ENCODE measurements at regions not wholly inside any gene's neighbourhood (a gene's known extent, or its start where the extent isn't known, plus 50 kb on each side); places are given as distances from the start of the nearest gene placed in this dataset.

DNA sequence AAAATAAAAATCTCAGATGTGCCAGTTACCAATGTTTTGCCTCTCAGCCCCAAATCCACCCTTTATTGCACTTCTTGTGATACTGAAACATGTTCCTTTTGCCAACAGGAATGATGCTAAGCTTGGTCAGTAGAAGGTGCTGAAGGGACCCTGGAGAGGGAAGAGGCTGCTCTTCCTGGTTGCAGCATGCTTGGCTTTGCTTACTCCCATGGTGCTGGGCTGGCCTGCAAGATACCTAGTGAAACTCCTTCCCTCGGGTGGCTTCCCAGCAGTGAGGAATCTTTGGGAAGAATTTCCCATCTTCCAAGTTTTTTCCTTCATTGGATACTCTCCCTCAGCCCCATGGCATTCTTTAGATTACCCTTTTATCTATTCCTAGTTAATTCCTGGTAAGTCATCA, 151.8 kb upstream of the TGFBR2 start:
- no peaks in the 10 kb centered on the region for H3K23me2 ChIP-seq (ENCODE audit: low read depth, low read length)
- H2BK5ac ChIP-seq (ENCODE audit: low read depth, low read length): no peak overlapping the region
- no peaks in the 10 kb centered on the region for H3K4me1 ChIP-seq (replicated peaks in 1 of 4; ENCODE audit: control insufficient read depth in 3 of 4, insufficient read depth in 4 of 4, low read length in 3 of 4)
- no peak overlapping the region for H2BK15ac ChIP-seq (ENCODE audit: low read length)
- no peak overlapping the region for H2AFZ ChIP-seq (ENCODE audit: low read length)
- no peak overlapping the region for H3K4me2 ChIP-seq (ENCODE audit: insufficient read depth in 1 of 2, low read depth in 2 of 2, low read length in 2 of 2)
- H3K23ac ChIP-seq (ENCODE audit: insufficient read length): no peak overlapping the region
- 100% methylated on average over 1 of the region's 1 CpG; no CpG with 5 or more reads in 1 of the 2 experiments for WGBS, 2 experiments (ENCODE audit: extremely low coverage in 1 of 2, insufficient coverage in 1 of 2, insufficient read length in 1 of 2, insufficient replicate concordance in 2 of 2, low coverage in 1 of 2, low lambda C conversion rate in 2 of 2, missing lambda C conversion rate in 1 of 2)
- no peak overlapping the region for H2BK120ac ChIP-seq (replicated peaks; ENCODE audit: low read depth, low read length)
- no peaks in the 10 kb centered on the region for H4K20me1 ChIP-seq (replicated peaks in 1 of 2; ENCODE audit: control insufficient read depth in 1 of 2, insufficient read depth in 2 of 2, low read length in 2 of 2)
- no peak overlapping the region for H4K91ac ChIP-seq (replicated peaks; ENCODE audit: insufficient read length, low read length)
- FAIRE-seq (no peak), DNase-seq (ENCODE audit: low read depth in 1 of 2, low spot score in 2 of 2) (no peak)
- no peak overlapping the region for H2BK20ac ChIP-seq (ENCODE audit: low read length)
- no peaks in the 10 kb centered on the region for H3K36me3 ChIP-seq (ENCODE audit: control insufficient read depth in 2 of 4, insufficient read depth in 4 of 4, low read length in 3 of 4)
- no peak overlapping the region for H3K4me3 ChIP-seq (ENCODE audit: extremely low read depth in 1 of 4, insufficient read depth in 2 of 4, low read depth in 3 of 4, low read length in 4 of 4)
- H3K4ac ChIP-seq (replicated peaks; ENCODE audit: insufficient read length, low read depth, low read length): no peak overlapping the region
- ChIA-PET CTCF (ENCODE audit: partially characterized antibody) (interaction anchor here (0.6 to 1.0 kb wide), 3 partner anchors 8 to 113 kb away, joined by 3 to 5 read pairs (median 3); no protein-coding TSS in a partner anchor), POLR2A (ENCODE audit: partially characterized antibody) (no interaction called here)
- no peak overlapping the region for H4K8ac ChIP-seq (ENCODE audit: extremely low read depth, insufficient read depth, low read length)
- H3K9me3 ChIP-seq (ENCODE audit: insufficient read depth in 2 of 2, low read depth in 1 of 2, low read length in 1 of 2): no peaks in the 10 kb centered on the region
- H2BK12ac ChIP-seq (ENCODE audit: low read depth, low read length): no peak overlapping the region
- no peak overlapping the region for H3K14ac ChIP-seq (ENCODE audit: insufficient read length)
- H3K79me1 ChIP-seq (ENCODE audit: low read depth, low read length): no peaks in the 10 kb centered on the region
- no peak overlapping the region for H3K18ac ChIP-seq (ENCODE audit: extremely low read depth, low read length)
- no peak overlapping the region for H3K56ac ChIP-seq (replicated peaks; ENCODE audit: insufficient read length, low read depth, low read length)
- no peak overlapping the region for H4K5ac ChIP-seq (ENCODE audit: insufficient read length, low read depth, low read length)
- H3K9ac ChIP-seq (replicated peaks in 1 of 4; ENCODE audit: extremely low read depth in 1 of 4, low read depth in 3 of 4, low read length in 3 of 4): no peak overlapping the region
- H2AK5ac ChIP-seq (ENCODE audit: low read depth, low read length): no peak overlapping the region
- no peaks in the 10 kb centered on the region for H3K27me3 ChIP-seq (replicated peaks in 1 of 4; ENCODE audit: control insufficient read depth in 3 of 4, extremely low read depth in 1 of 4, insufficient read depth in 3 of 4, low read length in 3 of 4)
- H3K27ac ChIP-seq (ENCODE audit: low read depth, low read length): no peak overlapping the region
- H3K79me2 ChIP-seq (ENCODE audit: control insufficient read depth in 1 of 2, insufficient read depth in 2 of 2, low read length in 2 of 2): no peaks in the 10 kb centered on the region
- no peak for TF ChIP-seq SUZ12 (IDR thresholded peaks at IDR 0.05; ENCODE audit: low read length)
- no peak for TF ChIP-seq KDM5A (IDR thresholded peaks at IDR 0.05; ENCODE audit: low read length)
- no peak for TF ChIP-seq BCL11A (IDR thresholded peaks at IDR 0.05; ENCODE audit: low read depth in 2 of 2, low read length in 2 of 2)
- TF ChIP-seq, protein P1, sequence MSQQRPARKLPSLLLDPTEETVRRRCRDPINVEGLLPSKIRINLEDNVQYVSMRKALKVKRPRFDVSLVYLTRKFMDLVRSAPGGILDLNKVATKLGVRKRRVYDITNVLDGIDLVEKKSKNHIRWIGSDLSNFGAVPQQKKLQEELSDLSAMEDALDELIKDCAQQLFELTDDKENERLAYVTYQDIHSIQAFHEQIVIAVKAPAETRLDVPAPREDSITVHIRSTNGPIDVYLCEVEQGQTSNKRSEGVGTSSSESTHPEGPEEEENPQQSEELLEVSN (IDR thresholded peaks at IDR 0.05): no peak
- no peak for TF ChIP-seq HDAC2 (IDR thresholded peaks at IDR 0.05; ENCODE audit: borderline replicate concordance in 1 of 2, low read depth in 2 of 2, low read length in 2 of 2)
- no peak for TF ChIP-seq ATF3 (IDR thresholded peaks at IDR 0.05; ENCODE audit: insufficient read depth, low read depth, low read length)
- no peak for TF ChIP-seq RFX5 (IDR thresholded peaks at IDR 0.05; ENCODE audit: borderline replicate concordance, low read depth, low read length)
- no peak for TF ChIP-seq KDM1A (IDR thresholded peaks at IDR 0.05; ENCODE audit: borderline replicate concordance, low read length)
- TF ChIP-seq, protein P2, sequence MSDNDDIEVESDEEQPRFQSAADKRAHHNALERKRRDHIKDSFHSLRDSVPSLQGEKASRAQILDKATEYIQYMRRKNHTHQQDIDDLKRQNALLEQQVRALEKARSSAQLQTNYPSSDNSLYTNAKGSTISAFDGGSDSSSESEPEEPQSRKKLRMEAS (IDR thresholded peaks at IDR 0.05): no peak
- TF ChIP-seq RBBP5 (IDR thresholded peaks at IDR 0.05; ENCODE audit: borderline replicate concordance, low read depth, low read length): no peak
- no peak for TF ChIP-seq BACH1 (IDR thresholded peaks at IDR 0.05; ENCODE audit: low read length)
- no peak for TF ChIP-seq POLR2AphosphoS5 (IDR thresholded peaks at IDR 0.05; ENCODE audit: low read depth, low read length)
